ENCODE measurements at regions not wholly inside any gene's neighbourhood (a gene's known extent, or its start where the extent isn't known, plus 50 kb on each side); places are given as distances from the start of the nearest gene placed in this dataset.
"Not testable (repeated sequence)": the region's sequence is repeated elsewhere in the genome, so short reads cannot be mapped to it uniquely, and the experiment has no call there.

- H3K4me3 Mint-ChIP-seq: no peak overlapping the region
- H3K27ac Mint-ChIP-seq: no peak overlapping the region
- no peaks in the 10 kb centered on the region for H3K4me1 Mint-ChIP-seq
- no peak for DNase-seq (ENCODE audit: low spot score in 2 of 2, unreplicated experiment in 2 of 2)
- peaks cover 24% of the 10 kb centered on the region for H3K9me3 Mint-ChIP-seq
- peaks cover 11% of the 10 kb centered on the region for H3K27me3 Mint-ChIP-seq (ENCODE audit: low read depth)
- no peak for TF ChIP-seq CTCF (IDR thresholded peaks at IDR 0.05; ENCODE audit: unreplicated experiment)
- no peaks in the 10 kb centered on the region for H3K36me3 Mint-ChIP-seq
Observed at GRCh38 chr16:76857402-76857801, 333.6 kb upstream of the MON1B start.

GRCh38 chr16:76862901-76863300 lies 328.1 kb upstream of the MON1B start:
- no peak for TF ChIP-seq CTCF (IDR thresholded peaks at IDR 0.05; ENCODE audit: unreplicated experiment)
- H3K9me3 Mint-ChIP-seq: peaks cover 21% of the 10 kb centered on the region

GRCh38 chr16:76866994-76867393 lies 324.0 kb upstream of the MON1B start:
- no peaks in the 10 kb centered on the region for H3K4me1 Mint-ChIP-seq
- H3K36me3 Mint-ChIP-seq: no peaks in the 10 kb centered on the region
- TF ChIP-seq CTCF (IDR thresholded peaks at IDR 0.05; ENCODE audit: unreplicated experiment): no peak
- H3K27me3 Mint-ChIP-seq (ENCODE audit: low read depth): peaks cover 22% of the 10 kb centered on the region
- H3K4me3 Mint-ChIP-seq: no peak overlapping the region
- H3K9me3 Mint-ChIP-seq: no peaks in the 10 kb centered on the region
- DNase-seq (ENCODE audit: low spot score in 2 of 2, unreplicated experiment in 2 of 2): no peak
- H3K27ac Mint-ChIP-seq: no peak overlapping the region

More at GRCh38 chr16:76862901-76863300, 328.1 kb upstream of the MON1B start:
- DNase-seq (ENCODE audit: low spot score in 2 of 2, unreplicated experiment in 2 of 2): no peak
- Mint-ChIP-seq H3K4me1 (no peaks in the 10 kb centered on the region), H3K27me3 (ENCODE audit: low read depth) (peaks cover 16% of the 10 kb centered on the region), H3K27ac (no peak overlapping the region), H3K36me3 (no peaks in the 10 kb centered on the region), H3K4me3 (no peak overlapping the region)

- H3K36me3 Mint-ChIP-seq: no peaks in the 10 kb centered on the region
- peaks cover 1% of the 10 kb centered on the region for H3K27me3 Mint-ChIP-seq (ENCODE audit: low read depth)
- no peak for DNase-seq (ENCODE audit: low spot score in 2 of 2, unreplicated experiment in 2 of 2)
- H3K4me1 Mint-ChIP-seq: no peaks in the 10 kb centered on the region
- no peaks in the 10 kb centered on the region for H3K9me3 Mint-ChIP-seq
- H3K27ac Mint-ChIP-seq: no peak overlapping the region
- no peak for TF ChIP-seq CTCF (IDR thresholded peaks at IDR 0.05; ENCODE audit: unreplicated experiment)
- no peak overlapping the region for H3K4me3 Mint-ChIP-seq
Observed at GRCh38 chr16:76875898-76876297, 315.1 kb upstream of the MON1B start.

- Mint-ChIP-seq H3K27ac (no peak overlapping the region), H3K36me3 (no peaks in the 10 kb centered on the region), H3K9me3 (no peaks in the 10 kb centered on the region), H3K4me1 (no peaks in the 10 kb centered on the region), H3K27me3 (ENCODE audit: low read depth) (peaks cover 1% of the 10 kb centered on the region), H3K4me3 (no peak overlapping the region)
- DNase-seq (ENCODE audit: low spot score in 2 of 2, unreplicated experiment in 2 of 2): no peak
- TF ChIP-seq CTCF (IDR thresholded peaks at IDR 0.05; ENCODE audit: unreplicated experiment): no peak
Observed at GRCh38 chr16:76879420-76879819, 311.6 kb upstream of the MON1B start.

GRCh38 chr16:76880523-76880922 lies 310.5 kb upstream of the MON1B start:
- H3K27me3 Mint-ChIP-seq (ENCODE audit: low read depth); H3K4me1 Mint-ChIP-seq; H3K36me3 Mint-ChIP-seq; DNase-seq (ENCODE audit: low spot score in 2 of 2, unreplicated experiment in 2 of 2); H3K4me3 Mint-ChIP-seq; H3K27ac Mint-ChIP-seq; H3K9me3 Mint-ChIP-seq: not testable (repeated sequence)

Measured in mesothelial cell of epicardium (in vitro differentiated cells).